ENCODE measurements at regions not wholly inside any gene's neighbourhood (a gene's known extent, or its start where the extent isn't known, plus 50 kb on each side); places are given as distances from the start of the nearest gene placed in this dataset.

GRCh38 chr10:128382225-128382624 lies 256.0 kb upstream of the MKI67 start:
- TF ChIP-seq, protein P1, sequence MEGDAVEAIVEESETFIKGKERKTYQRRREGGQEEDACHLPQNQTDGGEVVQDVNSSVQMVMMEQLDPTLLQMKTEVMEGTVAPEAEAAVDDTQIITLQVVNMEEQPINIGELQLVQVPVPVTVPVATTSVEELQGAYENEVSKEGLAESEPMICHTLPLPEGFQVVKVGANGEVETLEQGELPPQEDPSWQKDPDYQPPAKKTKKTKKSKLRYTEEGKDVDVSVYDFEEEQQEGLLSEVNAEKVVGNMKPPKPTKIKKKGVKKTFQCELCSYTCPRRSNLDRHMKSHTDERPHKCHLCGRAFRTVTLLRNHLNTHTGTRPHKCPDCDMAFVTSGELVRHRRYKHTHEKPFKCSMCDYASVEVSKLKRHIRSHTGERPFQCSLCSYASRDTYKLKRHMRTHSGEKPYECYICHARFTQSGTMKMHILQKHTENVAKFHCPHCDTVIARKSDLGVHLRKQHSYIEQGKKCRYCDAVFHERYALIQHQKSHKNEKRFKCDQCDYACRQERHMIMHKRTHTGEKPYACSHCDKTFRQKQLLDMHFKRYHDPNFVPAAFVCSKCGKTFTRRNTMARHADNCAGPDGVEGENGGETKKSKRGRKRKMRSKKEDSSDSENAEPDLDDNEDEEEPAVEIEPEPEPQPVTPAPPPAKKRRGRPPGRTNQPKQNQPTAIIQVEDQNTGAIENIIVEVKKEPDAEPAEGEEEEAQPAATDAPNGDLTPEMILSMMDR (IDR thresholded peaks at IDR 0.05; ENCODE audit: extremely low read depth, missing control alignments) = no peak
- no peak for DNase-seq (ENCODE audit: low spot score)

GRCh38 chr10:128384831-128385230 lies 258.6 kb upstream of the MKI67 start:
- TF ChIP-seq, protein P1 (IDR thresholded peaks at IDR 0.05; ENCODE audit: extremely low read depth, missing control alignments) = no peak
- DNase-seq (ENCODE audit: low spot score) = no peak

DNA sequence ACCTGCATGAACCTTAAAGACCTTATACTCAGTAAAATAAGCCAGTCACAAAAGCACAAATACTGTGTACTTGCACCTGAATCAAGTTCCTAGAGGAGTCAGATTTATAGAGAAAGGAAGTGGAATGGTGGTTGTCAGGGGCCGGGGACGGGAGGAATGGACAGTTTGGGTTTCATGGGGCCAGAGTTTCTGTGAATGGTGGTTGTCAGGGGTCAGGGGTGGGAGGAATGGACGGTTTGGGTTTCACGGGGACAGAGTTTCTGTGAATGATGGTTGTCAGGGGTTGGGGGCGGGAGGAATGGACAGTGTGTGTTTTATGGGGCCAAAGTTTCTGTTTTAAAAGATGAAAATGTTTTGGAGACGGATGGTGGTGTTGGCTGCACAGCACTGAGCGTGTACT lies 260.0 kb upstream of the MKI67 start:
- TF ChIP-seq, protein P1 (IDR thresholded peaks at IDR 0.05; ENCODE audit: extremely low read depth, missing control alignments) = no peak
- no peak for DNase-seq (ENCODE audit: low spot score)

DNA sequence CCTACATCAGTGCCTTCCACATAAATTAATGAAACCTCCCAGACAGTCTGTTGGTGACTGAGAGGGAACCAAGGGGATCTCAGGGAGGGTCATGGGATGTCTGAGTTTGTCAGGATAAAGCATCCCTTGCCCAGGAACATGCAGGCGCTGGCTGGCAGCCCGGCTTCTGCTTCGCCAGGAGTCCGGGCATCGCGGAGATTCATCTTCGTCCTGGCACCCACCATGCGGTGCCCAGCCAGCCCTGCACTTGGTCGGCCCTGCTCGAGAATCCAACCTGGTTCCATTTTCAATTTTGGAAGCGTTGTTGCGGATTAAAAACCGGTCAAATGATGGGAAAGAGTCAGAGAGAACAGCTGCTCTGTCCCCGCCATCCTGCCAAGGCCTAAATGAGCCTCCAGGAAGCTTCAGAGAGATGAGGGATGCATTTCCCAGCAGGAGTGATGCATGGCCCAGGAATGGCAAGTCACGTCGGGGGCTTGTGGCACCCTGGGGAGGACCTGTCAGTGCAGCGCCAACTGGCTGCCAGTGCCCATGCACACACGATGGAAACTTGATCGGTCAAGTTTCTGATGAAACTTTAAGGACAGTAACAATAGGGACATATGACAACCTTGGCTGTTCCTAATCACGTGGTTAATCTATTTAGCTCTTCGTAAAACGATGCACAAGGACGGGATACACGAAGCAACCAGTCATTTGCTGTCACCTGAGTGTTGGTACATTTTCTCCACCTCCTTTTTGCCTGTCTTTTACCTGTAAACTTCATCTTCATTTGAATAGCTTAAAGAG lies 260.8 kb upstream of the MKI67 start:
- TF ChIP-seq, protein P1 (IDR thresholded peaks at IDR 0.05; ENCODE audit: extremely low read depth, missing control alignments) = no peak
- DNase-seq (ENCODE audit: low spot score) = no peak

DNA sequence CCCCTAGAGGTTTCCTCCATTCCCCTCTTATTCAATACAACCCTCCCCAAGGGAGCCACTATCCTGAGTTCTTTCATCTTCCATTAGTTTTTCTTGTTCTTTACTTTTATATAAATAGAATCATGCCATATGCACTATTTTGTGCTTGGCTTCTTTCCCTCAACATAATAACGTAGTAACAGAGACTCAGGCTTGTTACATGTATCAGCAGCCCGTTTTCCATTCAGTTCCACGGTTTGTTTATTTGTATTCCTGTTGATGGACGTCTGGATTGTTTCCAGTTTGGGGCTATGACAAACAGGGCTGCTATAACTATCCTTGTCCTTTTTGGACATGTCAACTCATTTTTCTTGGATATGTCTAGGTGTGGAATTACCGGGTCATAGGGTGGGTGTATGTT lies 264.4 kb upstream of the MKI67 start:
- TF ChIP-seq, protein P1 (IDR thresholded peaks at IDR 0.05; ENCODE audit: extremely low read depth, missing control alignments) = no peak
- no peak for DNase-seq (ENCODE audit: low spot score)

DNA sequence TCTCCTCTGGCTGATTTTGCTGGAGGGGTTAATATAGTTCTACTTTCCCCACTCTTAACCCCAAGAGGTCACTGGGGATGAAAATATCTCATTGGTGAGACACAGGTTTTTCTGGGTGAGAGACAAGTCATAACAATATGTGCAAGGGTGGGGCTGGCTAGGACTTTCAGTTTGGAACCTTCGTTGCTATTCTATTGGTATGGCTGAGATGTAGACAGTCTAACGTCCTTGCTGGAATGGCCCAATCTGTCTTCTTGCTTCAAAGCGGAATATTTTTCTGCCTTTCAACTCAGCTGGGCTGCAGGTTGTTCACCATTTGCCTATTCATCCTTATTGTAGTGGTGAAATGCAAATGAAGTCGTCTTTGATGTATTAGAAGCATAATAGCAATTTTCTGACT lies 267.3 kb upstream of the MKI67 start:
- no peak for DNase-seq (ENCODE audit: low spot score)
- TF ChIP-seq, protein P1 (IDR thresholded peaks at IDR 0.05; ENCODE audit: extremely low read depth, missing control alignments) = no peak

DNA sequence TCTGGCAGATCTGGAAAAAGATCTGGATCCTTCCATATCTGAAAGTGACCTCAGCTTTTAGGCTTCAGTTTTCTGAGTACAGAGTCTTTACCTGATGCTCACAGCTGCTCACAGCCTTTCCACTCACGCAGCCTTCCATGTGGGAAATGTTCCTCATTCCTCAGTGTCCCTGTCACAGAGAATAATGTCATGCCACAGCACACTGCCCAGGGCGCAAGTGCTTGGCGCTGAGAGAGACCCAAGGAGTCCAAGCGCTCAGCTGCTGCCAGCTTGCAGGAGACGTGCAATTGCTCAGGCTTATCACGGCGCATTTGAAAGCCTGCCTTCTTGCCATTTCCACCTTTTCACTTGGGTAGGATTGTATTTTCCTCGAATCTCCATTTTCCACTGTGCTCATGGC lies 271.9 kb upstream of the MKI67 start:
- TF ChIP-seq, protein P1 (IDR thresholded peaks at IDR 0.05; ENCODE audit: extremely low read depth, missing control alignments) = no peak

More for the DNA sequence above, 271.9 kb upstream of the MKI67 start:
- DNase-seq (ENCODE audit: low spot score) = no peak
